Left forelimb (tissue), 1 donor: ENCODE measurements at regions not wholly inside any gene's neighbourhood (a gene's known extent, or its start where the extent isn't known, plus 50 kb on each side); places are given as distances from the start of the nearest gene placed in this dataset.

Experiments
- DNase-seq: peaks from one replicate; pipeline ENCODE4 v3.0.0-alpha.2; 2018; ENCODE audit warnings: low spot score

DNA sequence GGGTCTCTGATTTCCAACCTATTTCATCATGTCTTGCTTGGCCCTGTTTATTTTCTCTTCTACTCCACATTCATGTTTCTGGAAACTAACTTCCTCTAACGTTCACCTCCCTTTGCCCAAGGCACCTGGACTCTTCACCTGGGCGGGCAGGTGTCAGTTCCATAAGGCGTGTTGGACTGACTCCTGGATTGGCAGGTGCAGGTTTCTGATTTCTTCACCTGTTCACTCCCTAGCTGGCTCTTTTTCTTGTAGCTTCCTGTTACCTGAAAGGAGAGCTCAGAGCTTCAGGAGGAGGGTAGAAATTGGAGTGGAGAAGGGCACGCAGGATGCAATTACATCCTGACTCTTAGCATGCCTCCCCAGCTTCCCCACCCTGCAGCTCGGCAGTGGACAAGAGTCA lies 350.8 kb upstream of the KLF3 start:
- no peak for DNase-seq

DNA sequence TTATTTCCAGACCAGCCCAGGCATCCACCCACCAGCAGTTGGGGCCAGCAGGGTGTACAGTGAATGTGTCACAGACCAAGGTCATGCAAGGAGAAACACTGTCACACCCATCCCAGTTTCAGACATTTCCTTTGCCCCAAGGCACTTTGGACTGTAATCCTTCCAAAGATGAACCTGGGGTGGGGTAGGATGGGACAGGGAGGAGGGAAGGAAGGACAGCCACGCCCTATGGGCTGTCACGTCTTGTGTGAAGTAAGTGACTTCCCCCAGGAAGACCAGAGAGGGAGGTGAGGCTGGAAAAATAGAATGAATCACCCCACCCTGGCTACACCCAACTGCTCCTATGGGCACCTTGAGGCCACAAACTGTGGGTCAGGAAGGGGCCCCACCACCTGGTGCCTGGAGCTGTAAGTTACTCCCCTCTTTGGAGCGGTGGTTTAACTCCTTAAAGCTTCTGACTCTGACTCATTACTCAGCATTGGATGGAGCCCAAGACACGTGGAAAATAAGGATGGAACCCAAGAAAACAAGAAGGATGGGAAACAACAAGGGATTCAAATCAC lies 349.9 kb upstream of the KLF3 start:
- no peak for DNase-seq

DNA sequence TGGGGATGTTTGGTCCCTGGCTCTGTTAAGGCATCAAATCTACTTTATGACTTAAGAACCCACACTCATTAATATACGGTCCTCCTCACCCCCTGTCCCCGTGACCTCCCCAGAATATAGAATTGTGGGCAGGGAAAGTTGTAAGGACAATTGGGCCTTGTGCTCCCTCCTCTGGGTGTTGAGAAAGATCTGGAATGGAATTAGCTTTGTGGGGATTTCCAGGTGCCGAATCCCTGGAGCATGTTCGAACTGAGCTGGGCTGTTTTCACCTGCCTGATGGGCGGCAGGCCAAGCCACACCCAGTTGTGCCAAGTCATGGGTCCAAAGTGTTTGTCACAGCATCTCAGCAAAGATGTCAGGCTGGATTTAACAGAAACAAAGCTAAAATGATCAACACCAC lies 349.3 kb upstream of the KLF3 start:
- no peak for DNase-seq

DNA sequence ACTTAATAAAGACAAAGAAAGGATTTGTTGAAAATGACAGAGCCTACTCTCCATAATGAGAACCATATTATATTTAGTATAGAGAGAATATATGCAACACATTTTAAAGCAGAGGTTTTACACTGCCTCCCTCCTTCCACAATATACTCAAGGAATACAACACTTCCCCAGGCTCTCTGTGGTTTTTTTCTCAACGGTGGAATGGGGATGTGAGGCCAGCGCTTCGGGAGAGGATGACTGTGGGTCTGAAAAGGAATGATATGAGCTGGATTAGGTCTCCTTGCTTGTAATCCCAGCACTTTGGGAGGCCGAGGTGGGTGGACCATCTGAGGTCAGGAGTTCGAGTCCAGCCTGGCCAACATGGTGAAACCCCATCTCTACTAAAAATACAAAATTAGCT lies 348.7 kb upstream of the KLF3 start:
- no peak for DNase-seq

DNA sequence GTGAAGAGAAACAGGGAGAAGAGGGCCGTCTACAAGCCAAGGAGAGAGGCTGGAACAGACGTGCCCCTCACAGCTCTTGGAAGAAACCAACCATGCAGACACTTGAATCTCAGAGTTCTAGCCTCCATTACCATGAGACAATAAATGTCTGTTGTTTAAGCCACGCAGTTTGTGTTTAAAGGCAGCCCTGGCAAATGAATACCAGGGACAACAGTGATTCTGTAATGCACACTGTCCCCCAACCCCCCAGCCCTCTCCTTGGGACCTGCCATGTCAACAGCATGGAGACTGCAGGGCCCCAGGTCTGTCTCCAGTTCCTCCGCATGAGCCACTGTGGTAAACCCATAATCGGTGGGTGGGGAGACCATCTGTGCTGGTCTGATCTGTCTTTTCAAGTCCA lies 348.0 kb upstream of the KLF3 start:
- no peak for DNase-seq

DNA sequence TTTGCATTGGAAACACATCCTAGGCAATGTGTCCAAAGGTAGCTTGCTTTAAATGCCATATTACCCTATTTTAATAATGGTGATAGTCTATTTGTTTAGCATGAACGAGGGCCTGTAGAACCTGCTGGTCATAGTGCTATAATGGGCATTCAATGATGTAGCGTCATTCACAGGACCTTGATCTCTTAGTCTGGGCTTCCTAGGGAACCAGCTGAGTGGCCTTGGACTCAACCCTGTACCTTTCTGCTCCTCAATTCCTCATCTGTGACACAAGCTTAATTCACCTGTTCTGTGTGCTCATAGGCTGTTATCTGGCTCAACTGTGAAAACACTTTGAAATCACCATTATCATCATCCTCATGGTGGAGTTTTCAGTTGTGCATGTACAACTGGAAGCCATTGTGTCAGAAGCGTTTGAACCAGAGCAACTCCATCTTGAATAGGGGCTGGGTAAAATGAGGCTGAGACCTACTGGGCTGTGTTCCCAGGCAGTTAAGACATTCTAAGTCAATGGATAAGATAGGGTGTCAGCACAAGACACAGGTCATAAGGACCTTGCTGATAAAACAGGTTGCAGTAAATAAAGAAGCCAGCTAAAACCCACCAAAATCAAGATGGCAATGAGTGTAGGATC lies 346.8 kb upstream of the KLF3 start:
- DNase-seq = no peak

DNA sequence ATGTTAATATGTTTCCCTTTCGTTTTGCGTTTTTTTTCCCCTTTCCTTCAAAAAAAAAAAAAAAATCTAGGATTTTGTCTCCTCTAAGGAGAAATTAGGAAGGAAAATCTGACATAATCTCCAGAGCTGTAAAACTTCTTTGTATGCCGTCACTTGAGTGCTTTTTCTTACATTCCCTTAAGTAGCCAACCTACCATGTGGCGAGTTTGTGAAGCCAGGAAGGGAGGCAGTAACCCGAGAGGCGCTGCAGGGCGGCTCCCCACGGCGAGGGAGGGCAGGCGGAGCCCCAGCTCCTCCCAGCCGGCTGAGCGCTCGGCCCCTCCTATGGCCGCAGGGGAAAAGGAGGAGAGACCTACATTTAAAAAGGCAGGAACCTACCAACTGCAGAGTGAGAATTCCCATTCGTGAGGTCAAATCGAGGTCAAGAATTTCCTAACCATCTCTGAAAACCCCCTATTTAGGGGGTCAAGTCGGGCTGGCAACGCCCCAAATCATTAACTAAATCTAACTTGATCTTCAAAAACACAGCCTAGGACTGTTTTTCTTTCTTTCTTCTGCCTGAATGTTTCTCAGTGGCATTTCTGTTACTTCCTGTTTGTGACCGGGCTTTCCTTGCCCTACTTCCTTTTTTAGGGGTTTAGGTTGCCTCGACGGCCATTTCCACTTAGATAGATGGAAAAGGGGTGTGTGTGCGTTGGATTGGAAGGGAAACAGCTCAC lies 345.1 kb upstream of the KLF3 start:
- DNase-seq = peak; percentile 92

DNA sequence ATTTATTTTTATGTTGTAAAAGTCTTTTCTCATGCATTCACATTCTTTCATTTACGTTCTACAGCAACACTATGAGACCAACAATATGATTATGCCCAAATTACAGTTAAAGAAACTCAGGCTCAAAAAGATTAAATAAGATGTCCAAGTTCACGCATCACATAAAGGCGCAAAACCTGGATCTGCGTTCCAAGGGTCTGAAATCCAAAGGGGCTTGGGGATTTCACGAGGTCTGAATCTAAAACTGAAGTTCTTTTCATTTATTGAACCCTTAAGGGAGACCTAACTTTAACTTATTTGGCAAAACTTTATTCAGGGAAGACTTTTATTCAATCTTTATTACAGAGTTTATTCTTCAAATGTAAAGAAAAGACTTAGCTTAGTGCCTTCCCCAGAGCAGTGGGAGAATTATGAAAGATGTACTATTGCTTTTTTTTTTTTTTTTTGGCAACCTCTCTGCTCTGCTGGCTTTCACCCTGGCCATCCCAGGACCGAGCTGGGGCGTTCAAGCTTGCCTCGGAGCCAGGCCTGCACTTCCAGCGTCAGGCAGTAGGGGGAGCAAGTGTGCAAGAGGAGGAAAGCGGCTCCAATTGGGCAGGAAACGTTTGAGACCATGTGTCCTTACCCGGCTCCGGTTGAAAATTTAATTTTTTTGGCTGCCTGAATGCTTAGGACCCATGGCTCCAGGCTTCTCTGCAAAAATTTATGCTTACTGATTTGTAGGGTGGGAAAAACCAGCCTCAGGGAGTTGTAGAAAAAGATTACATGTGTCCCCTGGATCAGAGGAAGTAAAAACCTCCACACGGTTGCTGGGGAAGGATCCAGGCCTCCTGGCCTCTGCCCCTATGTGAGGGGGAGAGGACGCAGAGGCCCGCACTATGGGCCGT lies 344.3 kb upstream of the KLF3 start:
- DNase-seq = peak; percentile 98

DNA sequence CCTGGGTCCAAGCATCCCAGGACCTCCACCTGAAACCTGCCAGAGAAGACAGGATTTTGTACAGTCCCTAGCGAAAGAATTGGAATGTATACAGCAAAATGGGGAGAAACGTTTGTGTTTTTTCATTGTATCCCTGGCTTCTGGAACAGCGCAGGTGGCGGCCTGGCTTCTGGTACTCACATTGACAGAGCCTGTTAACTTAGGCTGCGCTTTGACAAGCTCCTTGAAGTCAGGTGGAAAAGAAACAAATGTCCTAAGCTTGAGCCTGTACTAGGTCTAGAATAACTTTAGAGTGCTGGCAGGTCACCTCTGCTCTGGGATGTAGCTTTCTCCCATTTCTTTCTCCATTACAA lies 343.7 kb upstream of the KLF3 start:
- DNase-seq = no peak

DNA sequence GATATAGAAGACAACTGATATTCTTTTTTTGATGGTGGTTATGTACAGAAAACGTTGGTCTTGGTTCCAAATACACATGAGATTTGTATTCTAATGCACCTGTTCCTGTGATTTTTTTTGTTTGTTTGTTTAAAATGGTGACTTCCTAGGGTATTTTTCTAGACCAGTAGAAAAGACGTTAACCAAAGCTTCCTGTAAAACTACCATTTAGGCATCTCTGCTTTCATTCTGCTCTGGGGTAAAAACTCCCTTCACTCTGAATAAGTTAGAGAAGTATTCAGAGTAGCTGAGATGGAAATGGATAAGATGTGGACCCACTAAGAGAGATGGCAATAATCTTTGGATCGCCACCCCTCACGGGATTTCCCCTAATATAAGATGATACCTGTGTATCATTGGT lies 343.2 kb upstream of the KLF3 start:
- no peak for DNase-seq

DNA sequence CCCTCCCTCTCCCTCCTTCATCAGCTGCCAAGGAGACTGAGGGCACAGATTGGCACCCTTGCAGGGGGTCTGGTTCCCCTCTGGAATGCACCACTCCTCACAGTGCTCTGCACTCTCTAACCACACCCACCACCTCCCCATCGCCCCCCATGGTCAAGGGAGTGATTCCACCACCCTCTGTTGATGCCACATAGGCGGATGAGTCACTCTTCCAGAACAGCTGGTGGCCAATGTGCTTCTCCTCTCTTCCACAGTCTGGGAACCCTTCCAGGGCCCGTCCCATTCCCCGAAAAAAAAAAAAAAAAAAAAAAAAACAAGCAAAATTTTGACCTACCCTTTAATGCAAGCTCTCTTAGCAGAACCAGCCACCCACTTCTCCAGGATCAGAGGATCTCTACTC lies 341.3 kb upstream of the KLF3 start:
- DNase-seq = no peak

DNA sequence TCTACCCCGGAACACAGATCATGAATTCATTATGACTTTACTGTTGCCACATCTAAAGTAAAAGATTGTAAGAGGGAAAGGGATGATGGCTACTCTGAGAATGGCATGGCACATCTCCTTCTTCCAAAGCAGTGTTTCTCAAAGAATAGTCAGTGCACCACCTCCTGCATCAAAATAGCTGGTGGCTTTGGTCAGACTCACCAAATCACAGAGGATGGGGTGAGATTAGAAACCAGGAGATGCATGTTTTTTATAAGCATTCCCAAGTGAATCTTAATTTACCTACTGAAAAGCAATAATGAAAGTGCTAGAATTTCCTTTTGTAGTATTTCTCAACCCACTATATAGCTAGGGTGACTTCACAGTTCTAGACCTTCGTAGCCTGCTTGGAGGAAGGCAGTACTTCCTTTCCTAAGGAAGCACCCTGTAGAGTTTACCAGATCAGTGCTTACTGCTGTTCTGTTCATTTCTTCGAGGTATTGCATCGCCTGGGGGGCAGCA lies 340.8 kb upstream of the KLF3 start:
- DNase-seq = no peak

DNA sequence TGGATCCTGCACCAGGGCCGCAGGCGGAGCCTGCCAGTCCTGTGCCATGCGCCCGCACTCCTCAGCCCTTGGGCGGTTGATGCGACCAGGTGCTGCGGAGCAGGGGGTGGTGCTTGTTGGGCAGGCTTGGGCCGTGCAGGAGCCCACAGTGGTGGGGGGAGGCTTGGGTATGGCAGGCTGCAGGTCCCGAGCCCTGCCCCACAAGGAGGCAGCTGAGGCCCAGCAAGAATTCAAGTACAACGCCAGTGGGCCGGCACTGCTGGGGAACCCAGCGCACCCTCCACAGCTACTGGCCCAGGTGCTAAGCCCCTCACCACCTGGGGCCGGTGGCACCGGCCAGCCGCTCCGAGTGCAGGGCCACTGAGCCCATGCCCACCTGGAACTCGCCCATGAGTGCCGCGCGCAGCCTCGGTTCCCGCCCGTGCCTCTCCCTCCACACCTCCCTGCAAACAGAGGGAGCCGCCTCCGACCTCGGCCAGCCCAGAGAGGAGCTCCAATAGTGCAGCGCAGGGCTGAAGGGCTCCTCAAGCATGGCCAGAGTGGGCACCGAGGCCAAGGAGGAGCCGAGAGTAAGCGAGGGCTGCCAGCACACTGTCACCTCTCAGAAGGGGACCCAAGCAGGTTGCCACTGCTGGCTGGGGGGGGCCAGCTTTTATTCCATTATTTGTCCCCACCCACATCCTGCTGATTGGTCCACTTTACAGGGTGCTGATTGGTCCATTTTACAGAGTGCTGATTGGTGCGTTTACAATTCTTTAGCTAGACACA lies 339.0 kb upstream of the KLF3 start:
- DNase-seq = no peak

DNA sequence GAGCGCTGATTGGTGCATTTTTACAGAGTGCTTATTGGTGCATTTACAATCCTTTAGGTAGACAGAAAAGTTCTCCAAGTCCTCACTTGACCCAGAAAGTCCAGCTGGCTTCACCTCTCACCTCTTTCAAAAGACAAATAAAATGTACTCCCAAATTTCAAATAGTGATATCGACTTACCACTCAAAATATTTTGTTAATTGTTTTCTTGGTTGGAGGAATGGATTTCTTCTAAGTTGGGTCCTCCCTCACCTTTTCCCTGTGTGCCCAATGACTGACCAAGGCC lies 338.4 kb upstream of the KLF3 start:
- no peak for DNase-seq

DNA sequence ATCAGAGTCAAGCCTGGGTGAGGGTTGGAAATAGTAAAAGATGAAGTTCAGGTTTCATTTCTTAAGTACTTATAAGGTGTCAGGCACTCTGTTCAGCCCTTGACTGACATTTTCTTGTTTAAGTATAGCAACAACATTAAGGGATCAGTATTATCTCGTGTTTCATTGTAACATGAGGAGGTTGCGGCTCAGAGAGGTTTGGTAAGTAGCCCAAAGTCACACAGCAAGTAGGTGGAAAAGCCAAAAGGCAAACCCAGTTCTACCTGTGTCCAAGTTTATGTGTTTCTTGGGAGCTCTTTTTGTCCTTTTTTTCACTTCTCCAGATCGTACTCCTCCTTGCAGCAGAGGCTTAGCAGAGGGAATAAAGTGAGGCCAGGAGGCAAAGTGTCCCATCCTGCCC lies 337.5 kb upstream of the KLF3 start:
- no peak for DNase-seq

DNA sequence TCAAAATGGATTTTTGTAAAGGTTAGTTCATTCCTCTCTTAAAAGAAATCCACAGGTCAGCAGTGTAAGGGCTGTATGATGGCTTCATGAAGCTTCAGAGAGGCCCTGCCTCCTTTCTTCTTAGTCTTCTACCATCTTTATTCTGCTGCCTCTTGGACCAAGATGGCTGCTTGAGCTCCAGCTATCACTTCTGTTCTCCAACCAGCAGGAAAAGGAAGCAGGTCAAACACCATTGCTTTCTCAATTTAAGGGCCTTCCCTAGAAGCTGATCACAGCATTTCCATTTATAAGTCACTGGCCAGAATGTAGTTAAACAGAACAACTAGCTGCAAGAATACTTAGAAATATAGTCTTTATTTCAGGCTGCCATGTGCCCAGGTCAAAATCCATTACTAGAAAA lies 336.8 kb upstream of the KLF3 start:
- DNase-seq = no peak

DNA sequence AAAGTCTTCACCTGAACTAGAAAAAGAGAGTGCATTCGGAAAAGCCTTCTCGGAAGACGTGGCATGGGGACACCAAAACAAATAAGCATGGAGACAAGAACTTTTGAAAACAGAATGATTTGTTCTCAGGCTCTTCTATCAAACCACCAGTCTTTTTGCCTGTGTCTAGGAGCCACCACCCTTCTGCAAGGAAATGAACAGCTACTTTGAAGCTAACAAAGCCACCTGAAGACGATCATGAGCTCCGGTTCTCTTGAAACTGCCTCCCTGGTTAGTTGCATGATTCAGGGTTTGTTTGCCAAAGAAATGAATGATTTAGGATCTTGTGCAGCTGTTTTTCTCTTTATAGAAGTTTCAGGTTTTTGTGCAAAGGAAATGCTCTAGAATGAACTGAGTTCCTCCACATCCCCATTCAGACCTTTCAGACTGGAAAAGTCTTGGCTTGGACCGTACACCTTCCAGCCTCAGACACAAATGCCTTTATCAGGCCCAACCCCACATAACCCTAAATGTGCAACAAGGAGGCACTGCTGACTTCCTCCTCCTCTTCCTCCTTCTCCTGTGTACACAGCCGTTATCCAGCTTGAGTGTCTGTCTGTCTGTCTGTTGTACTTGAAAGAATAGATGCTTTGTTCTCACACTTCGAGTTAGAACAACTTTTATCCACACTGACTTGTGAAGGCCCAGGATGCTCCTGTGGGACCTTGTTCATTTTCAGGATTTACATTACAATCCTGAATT lies 334.8 kb upstream of the KLF3 start:
- no peak for DNase-seq

DNA sequence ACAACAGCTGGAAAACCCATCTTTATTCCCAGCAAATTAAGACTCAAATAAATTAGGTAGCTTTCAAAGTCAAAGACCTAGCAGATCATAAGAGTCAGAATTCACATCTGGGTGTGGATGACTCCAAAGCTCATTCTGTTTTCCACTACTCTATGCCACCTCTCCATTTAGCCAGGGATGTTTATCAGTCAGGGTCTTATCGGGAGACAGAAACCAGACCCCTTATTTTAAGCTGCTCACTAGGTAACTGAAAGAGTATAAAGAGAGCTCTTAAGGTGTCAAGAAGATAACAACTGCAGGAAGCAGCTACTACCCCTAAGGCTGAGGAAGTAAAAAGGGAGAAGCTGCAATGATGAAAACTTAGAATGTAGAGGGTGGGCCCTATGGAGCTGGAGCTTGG lies 333.7 kb upstream of the KLF3 start:
- no peak for DNase-seq

DNA sequence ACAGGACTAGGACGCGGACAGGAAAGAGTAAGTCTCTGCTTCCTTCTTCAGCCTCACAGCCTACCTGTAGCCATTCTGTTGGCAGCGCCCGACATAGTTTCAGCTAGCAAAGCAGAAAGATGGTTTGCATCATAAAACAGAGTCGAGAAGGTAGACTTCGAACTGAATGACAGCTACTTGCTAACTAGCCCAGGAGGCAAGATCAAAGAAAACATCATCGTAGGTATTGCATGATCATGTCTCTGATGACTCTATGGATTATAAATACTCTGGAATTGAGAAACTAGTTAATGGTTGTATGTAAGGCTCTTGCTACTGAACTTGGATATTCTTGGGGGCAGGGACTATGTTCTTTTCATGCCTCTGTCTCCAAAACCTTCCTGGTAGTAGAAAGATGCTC lies 333.1 kb upstream of the KLF3 start:
- no peak for DNase-seq

DNA sequence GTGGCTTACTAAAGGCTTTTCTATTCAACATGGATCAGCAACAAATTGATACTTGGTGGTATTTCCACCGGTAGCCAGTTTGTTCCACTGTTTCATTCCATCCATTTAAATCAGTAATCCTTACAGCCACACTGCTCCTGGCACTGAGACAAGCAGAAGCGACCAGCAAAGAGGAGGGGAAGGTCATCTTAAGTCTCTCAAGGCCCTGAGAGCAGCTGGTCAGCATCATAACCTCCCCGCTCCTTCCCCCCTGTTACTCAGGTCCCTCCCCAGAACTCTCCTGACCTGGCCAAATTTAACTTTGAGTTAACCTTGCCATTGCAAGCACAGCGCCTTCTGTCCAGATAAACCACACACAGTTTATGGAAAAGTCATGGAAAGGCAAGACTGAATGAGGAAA lies 331.3 kb upstream of the KLF3 start:
- no peak for DNase-seq

DNA sequence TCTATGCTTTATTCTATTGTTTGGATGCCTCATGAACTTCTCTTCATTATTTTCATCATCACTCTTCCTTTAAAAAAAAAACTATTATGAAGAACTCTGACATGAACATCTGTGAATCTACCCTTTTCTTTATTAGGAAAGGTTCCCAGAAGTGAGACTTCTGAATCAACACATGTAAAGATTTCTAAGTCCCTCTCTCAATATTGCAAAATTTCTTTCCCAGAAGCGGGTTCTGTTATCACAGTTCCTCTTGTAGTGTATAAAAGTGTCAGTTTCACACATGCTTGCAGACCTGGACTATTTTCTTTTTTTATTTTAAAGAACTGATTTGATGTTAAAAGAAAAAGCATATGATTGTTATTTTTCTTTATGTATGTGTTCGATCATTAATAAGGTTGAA lies 330.8 kb upstream of the KLF3 start:
- DNase-seq = no peak

DNA sequence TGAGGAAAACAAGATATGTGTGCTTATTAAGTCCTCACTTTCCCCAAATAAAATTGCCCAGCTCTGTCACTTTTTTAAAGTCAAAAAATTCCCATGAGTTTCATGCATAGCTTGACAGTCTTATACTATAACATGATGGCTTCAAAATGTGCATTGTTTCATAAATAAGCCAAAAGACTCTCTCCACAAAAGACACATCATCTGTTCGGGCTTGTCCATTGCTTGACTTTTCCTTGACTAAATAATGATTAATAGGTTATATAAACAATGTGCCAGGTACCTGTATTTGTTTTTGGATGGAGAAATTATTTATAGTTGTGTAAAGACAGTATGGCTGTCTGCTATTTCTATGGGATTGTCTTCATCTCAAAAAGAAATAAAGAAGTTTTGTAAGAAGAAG lies 329.2 kb upstream of the KLF3 start:
- DNase-seq = no peak
